ENCODE measurements at regions not wholly inside any gene's neighbourhood (a gene's known extent, or its start where the extent isn't known, plus 50 kb on each side); places are given as distances from the start of the nearest gene placed in this dataset.
"Not testable (repeated sequence)": the region's sequence is repeated elsewhere in the genome, so short reads cannot be mapped to it uniquely, and the experiment has no call there.

GRCh38 chr10:80741278-80741677 is 203.6 kb downstream of the SH2D4B start:
- no peak for DNase-seq (ENCODE audit: extremely low read depth, low read depth)

GRCh38 chr10:80750268-80750667 is 212.6 kb downstream of the SH2D4B start:
- DNase-seq (ENCODE audit: extremely low read depth, low read depth) = no peak

- DNase-seq (ENCODE audit: extremely low read depth, low read depth) = no peak
Measured at GRCh38 chr10:80751940-80752339, 214.2 kb downstream of the SH2D4B start.

- DNase-seq (ENCODE audit: extremely low read depth, low read depth) = no peak
Measured at GRCh38 chr10:80753612-80754011, 215.9 kb downstream of the SH2D4B start.

- DNase-seq (ENCODE audit: extremely low read depth, low read depth) = no peak
Measured at GRCh38 chr10:80755893-80756292, 218.2 kb downstream of the SH2D4B start.

- DNase-seq (ENCODE audit: extremely low read depth, low read depth) = no peak
Measured at GRCh38 chr10:80759693-80760092, 222.0 kb downstream of the SH2D4B start.

- DNase-seq (ENCODE audit: extremely low read depth, low read depth) = no peak
Measured at GRCh38 chr10:80760914-80761371, 223.2 kb downstream of the SH2D4B start.

GRCh38 chr10:80767963-80768362 is 230.3 kb downstream of the SH2D4B start:
- no peak for DNase-seq (ENCODE audit: extremely low read depth, low read depth)

GRCh38 chr10:80769700-80770160 is 232.0 kb downstream of the SH2D4B start:
- DNase-seq (ENCODE audit: extremely low read depth, low read depth) = no peak

- no peak for DNase-seq (ENCODE audit: extremely low read depth, low read depth)
Measured at GRCh38 chr10:80770239-80770638, 232.5 kb downstream of the SH2D4B start.

- DNase-seq (ENCODE audit: extremely low read depth, low read depth) = no peak
Measured at GRCh38 chr10:80771285-80771684, 233.6 kb downstream of the SH2D4B start.

GRCh38 chr10:80771902-80772555 is 234.3 kb downstream of the SH2D4B start:
- DNase-seq (ENCODE audit: extremely low read depth, low read depth) = no peak

- no peak for DNase-seq (ENCODE audit: extremely low read depth, low read depth)
Measured at GRCh38 chr10:80772596-80772995, 234.9 kb downstream of the SH2D4B start.

GRCh38 chr10:80784695-80785094 is 247.0 kb downstream of the SH2D4B start:
- DNase-seq (ENCODE audit: extremely low read depth, low read depth) = no peak

- DNase-seq (ENCODE audit: extremely low read depth, low read depth) = no peak
Measured at GRCh38 chr10:80786322-80786721, 248.6 kb downstream of the SH2D4B start.

GRCh38 chr10:80787952-80788351 is 250.2 kb downstream of the SH2D4B start:
- DNase-seq (ENCODE audit: extremely low read depth, low read depth) = no peak

- no peak for DNase-seq (ENCODE audit: extremely low read depth, low read depth)
Measured at GRCh38 chr10:80794994-80795393, 257.3 kb downstream of the SH2D4B start.

- no peak for DNase-seq (ENCODE audit: extremely low read depth, low read depth)
Measured at GRCh38 chr10:80805343-80806020, 267.8 kb downstream of the SH2D4B start.

GRCh38 chr10:80814147-80814652 is 276.5 kb downstream of the SH2D4B start:
- no peak for DNase-seq (ENCODE audit: extremely low read depth, low read depth)

- DNase-seq (ENCODE audit: extremely low read depth, low read depth) = no peak
Measured at GRCh38 chr10:80829151-80829550, 291.4 kb downstream of the SH2D4B start.

- no peak for DNase-seq (ENCODE audit: extremely low read depth, low read depth)
Measured at GRCh38 chr10:80829562-80829961, 291.9 kb downstream of the SH2D4B start.

- not testable (repeated sequence) for DNase-seq (ENCODE audit: extremely low read depth, low read depth)
Measured at GRCh38 chr10:80832693-80833092, 295.0 kb downstream of the SH2D4B start.
